ENCODE measurements at regions not wholly inside any gene's neighbourhood (a gene's known extent, or its start where the extent isn't known, plus 50 kb on each side); places are given as distances from the start of the nearest gene placed in this dataset.

DNA sequence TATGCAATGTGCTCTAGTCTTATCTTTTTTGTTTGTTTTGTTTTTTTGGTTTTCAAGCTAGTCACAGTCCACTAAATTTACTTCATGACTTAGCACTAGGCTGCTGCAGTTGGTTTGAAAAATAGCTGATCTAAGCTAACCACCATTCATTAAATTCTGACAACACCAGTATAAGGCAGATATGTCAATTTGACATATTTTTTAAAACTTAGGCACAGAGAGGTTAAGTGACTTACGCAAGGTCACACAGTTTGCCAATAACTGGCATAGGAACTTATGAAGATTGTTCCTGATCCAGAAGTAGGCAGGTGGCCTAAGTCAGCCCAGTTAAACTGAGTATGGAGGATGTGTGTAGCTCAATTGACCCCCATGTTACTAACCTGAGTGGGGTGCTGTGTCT lies 377.3 kb upstream of the NFE2L3 start:
- ChIA-PET POLR2A (interaction anchor here (0.6 kb wide), 1 partner anchor 238 kb away, joined by 3 read pairs; no protein-coding TSS in a partner anchor), CTCF (no interaction called here)
- H3K4me1 Mint-ChIP-seq (ENCODE audit: low read depth): no peaks in the 10 kb centered on the region
- no peaks in the 10 kb centered on the region for H3K9me3 Mint-ChIP-seq
- no peaks in the 10 kb centered on the region for H3K36me3 Mint-ChIP-seq (ENCODE audit: low read depth)
- DNase-seq (no peak), ATAC-seq (no peak)
- H3K4me3 Mint-ChIP-seq: no peak overlapping the region
- peaks cover 2% of the 10 kb centered on the region for H3K27me3 Mint-ChIP-seq
- no peak overlapping the region for H3K27ac Mint-ChIP-seq
- TF ChIP-seq, protein P1, sequence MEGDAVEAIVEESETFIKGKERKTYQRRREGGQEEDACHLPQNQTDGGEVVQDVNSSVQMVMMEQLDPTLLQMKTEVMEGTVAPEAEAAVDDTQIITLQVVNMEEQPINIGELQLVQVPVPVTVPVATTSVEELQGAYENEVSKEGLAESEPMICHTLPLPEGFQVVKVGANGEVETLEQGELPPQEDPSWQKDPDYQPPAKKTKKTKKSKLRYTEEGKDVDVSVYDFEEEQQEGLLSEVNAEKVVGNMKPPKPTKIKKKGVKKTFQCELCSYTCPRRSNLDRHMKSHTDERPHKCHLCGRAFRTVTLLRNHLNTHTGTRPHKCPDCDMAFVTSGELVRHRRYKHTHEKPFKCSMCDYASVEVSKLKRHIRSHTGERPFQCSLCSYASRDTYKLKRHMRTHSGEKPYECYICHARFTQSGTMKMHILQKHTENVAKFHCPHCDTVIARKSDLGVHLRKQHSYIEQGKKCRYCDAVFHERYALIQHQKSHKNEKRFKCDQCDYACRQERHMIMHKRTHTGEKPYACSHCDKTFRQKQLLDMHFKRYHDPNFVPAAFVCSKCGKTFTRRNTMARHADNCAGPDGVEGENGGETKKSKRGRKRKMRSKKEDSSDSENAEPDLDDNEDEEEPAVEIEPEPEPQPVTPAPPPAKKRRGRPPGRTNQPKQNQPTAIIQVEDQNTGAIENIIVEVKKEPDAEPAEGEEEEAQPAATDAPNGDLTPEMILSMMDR (IDR thresholded peaks at IDR 0.05): no peak
- intact Hi-C loops (cut with micrococcal nuclease): no loop called here

DNA sequence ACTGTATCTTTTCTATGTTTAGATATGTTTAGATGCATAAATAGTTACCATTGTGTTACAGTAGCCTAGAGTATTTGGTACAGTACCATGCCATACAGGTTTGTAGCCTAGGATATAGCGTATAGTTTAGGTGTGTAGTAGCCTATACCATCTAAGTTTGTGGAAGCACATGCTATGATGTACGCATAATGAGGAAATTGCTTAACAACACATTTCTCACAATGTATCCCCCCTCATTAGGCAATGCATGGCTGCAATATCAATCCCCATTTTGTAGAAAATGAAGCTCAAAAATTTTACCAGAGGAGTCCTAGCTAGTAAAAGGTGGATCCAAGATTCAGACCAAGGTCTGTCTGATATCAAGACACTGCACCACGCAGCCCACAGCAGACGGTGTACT lies 376.4 kb upstream of the NFE2L3 start:
- ATAC-seq (no peak), DNase-seq (no peak)
- no peaks in the 10 kb centered on the region for H3K4me1 Mint-ChIP-seq (ENCODE audit: low read depth)
- ChIA-PET CTCF (no interaction called here), POLR2A (no interaction called here)
- H3K9me3 Mint-ChIP-seq: no peaks in the 10 kb centered on the region
- intact Hi-C loops (cut with micrococcal nuclease): no loop called here
- peaks cover 2% of the 10 kb centered on the region for H3K27me3 Mint-ChIP-seq
- no peaks in the 10 kb centered on the region for H3K36me3 Mint-ChIP-seq (ENCODE audit: low read depth)
- no peak overlapping the region for H3K4me3 Mint-ChIP-seq
- TF ChIP-seq, protein P1 (IDR thresholded peaks at IDR 0.05): no peak
- no peak overlapping the region for H3K27ac Mint-ChIP-seq

GRCh38 chr7:25775999-25776743 lies 375.8 kb upstream of the NFE2L3 start:
- CTCF ChIA-PET: interaction anchor here (0.9 kb wide), 1 partner anchor 11 kb away, joined by 3 read pairs; no protein-coding TSS in a partner anchor
- H3K9me3 Mint-ChIP-seq: no peaks in the 10 kb centered on the region
- H3K27ac Mint-ChIP-seq: no peak overlapping the region
- TF ChIP-seq, protein P1 (IDR thresholded peaks at IDR 0.05): no peak
- POLR2A ChIA-PET: no interaction called here
- no peaks in the 10 kb centered on the region for H3K4me1 Mint-ChIP-seq (ENCODE audit: low read depth)
- no peak overlapping the region for H3K4me3 Mint-ChIP-seq
- peaks cover 2% of the 10 kb centered on the region for H3K27me3 Mint-ChIP-seq
- intact Hi-C loops (cut with micrococcal nuclease): no loop called here
- DNase-seq: no peak
- H3K36me3 Mint-ChIP-seq (ENCODE audit: low read depth): no peaks in the 10 kb centered on the region
- no peak for ATAC-seq

DNA sequence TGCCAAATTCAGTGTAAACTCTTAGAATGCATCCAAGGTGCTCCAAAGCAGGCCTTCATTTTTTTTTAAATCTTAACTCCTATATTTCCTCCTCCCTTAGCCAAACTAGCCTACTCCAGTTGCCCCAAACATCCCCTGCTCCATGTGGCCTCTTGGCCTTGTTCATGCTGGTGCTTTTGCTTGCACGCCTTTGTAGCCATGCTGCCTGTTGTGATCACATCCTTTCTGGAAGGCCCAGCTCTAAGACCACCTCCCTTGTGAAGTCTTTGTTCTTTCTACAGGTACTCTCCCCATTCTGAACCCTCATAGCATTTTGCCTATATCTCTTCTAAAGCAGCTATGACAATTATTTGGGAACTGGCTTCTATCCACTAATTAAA lies 375.3 kb upstream of the NFE2L3 start:
- Mint-ChIP-seq H3K27me3 (peaks cover 2% of the 10 kb centered on the region), H3K9me3 (no peaks in the 10 kb centered on the region), H3K36me3 (ENCODE audit: low read depth) (no peaks in the 10 kb centered on the region), H3K27ac (no peak overlapping the region), H3K4me1 (ENCODE audit: low read depth) (no peaks in the 10 kb centered on the region), H3K4me3 (no peak overlapping the region)
- DNase-seq (no peak), ATAC-seq (no peak)
- intact Hi-C loops (cut with micrococcal nuclease): no loop called here
- TF ChIP-seq, protein P1 (IDR thresholded peaks at IDR 0.05): no peak
- POLR2A ChIA-PET: no interaction called here
- CTCF ChIA-PET: interaction anchor here (0.9 kb wide), 1 partner anchor 10 kb away, joined by 3 read pairs; no protein-coding TSS in a partner anchor

DNA sequence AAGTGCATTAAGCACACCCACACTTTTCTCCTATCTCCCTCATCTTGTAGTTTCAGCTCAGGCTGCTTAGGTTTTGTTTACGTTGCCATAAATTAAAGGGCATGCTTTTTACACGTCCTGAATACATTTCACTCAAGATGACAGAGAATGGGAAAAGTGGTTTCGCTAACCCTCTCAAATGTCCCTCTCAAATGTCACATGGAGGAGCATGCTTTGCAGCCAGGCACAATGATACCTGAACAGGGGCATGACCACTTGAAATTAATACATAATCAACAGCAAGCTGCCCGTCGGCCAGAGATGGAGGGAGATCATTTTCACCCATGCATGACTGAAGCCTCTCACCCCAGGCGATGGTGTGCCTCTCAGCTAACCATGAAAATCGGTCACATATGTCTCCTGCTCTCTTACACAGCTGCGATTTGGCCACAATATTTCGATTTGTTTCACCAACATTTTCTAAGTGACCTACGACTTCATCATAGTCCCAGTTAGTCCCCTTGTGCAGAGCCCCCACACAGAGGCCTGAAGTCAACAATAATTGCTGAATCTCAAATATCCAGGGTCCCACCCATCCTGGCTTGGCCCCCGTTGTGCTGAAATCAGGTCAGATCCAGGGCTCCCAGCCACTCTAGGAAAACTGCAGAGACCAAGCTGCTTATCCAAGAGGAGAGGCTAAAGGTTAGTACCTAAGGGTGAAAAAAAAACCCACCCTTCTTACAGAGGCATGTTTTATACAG lies 373.9 kb upstream of the NFE2L3 start:
- no peak for ATAC-seq
- Mint-ChIP-seq H3K4me1 (ENCODE audit: low read depth) (no peaks in the 10 kb centered on the region), H3K27me3 (peaks cover 2% of the 10 kb centered on the region), H3K9me3 (no peaks in the 10 kb centered on the region), H3K36me3 (ENCODE audit: low read depth) (no peaks in the 10 kb centered on the region), H3K27ac (no peak overlapping the region), H3K4me3 (no peak overlapping the region)
- ChIA-PET CTCF (no interaction called here), POLR2A (interaction anchor here (0.6 kb wide), 1 partner anchor 13 kb away, joined by 3 read pairs; no protein-coding TSS in a partner anchor)
- DNase-seq: no peak
- intact Hi-C loops (cut with micrococcal nuclease): no loop called here
- TF ChIP-seq, protein P1 (IDR thresholded peaks at IDR 0.05): no peak

Measured in activated CD8-positive, alpha-beta T cell treated with anti-CD3 and anti-CD28 coated beads for 36 hours (primary cell).